ENCODE measurements at regions not wholly inside any gene's neighbourhood (a gene's known extent, or its start where the extent isn't known, plus 50 kb on each side); places are given as distances from the start of the nearest gene placed in this dataset.
"Not testable (repeated sequence)": the region's sequence is repeated elsewhere in the genome, so short reads cannot be mapped to it uniquely, and the experiment has no call there.

- not testable (repeated sequence) for TF ChIP-seq POLR2A, CTCF, POLR2AphosphoS5, EP300 (IDR thresholded peaks at IDR 0.05)
Measured at GRCh38 chr1:223895950-223896349, 50.2 kb upstream of the TP53BP2 start.
